Fibroblast of lung (primary cell): ENCODE measurements at regions not wholly inside any gene's neighbourhood (a gene's known extent, or its start where the extent isn't known, plus 50 kb on each side); places are given as distances from the start of the nearest gene placed in this dataset.

Experiments
- DNase-seq, 2 donors: peaks; one replicate each; pipeline versions ENCODE4 v3.0.0 to v3.0.0-alpha.2; 2010; ENCODE audit warnings: low read depth in 2 of 2
- H2AFZ ChIP-seq: 2 replicates; pipeline ENCODE4 v1.5.1; 2012; ENCODE audit warnings: low read length, control low read depth, inconsistent platforms
- H3K27ac ChIP-seq: 2 replicates; pipeline ENCODE4 v1.5.1; 2011; ENCODE audit warnings: low read length, control low read depth; ENCODE audit not compliant: insufficient read depth
- H3K27me3 ChIP-seq: 2 replicates; pipeline ENCODE4 v1.5.1; 2011; ENCODE audit warnings: mild to moderate bottlenecking, low read length; ENCODE audit not compliant: control insufficient read depth, insufficient read depth
- H3K36me3 ChIP-seq: 2 replicates; pipeline ENCODE4 v1.5.1; 2011; ENCODE audit warnings: low read length; ENCODE audit not compliant: control insufficient read depth, insufficient read depth
- H3K4me1 ChIP-seq: 2 replicates; pipeline ENCODE4 v1.5.1; 2011; ENCODE audit warnings: low read length; ENCODE audit not compliant: control insufficient read depth, insufficient read depth; ENCODE audit errors: extremely low read depth
- H3K4me2 ChIP-seq: 2 replicates; pipeline ENCODE4 v1.5.1; 2011; ENCODE audit warnings: low read length, control low read depth; ENCODE audit not compliant: insufficient read depth; ENCODE audit errors: extremely low read depth
- H3K4me3 ChIP-seq, 4 experiments: fragments of 200-600 bp in 1 of 4; sonication (generic) in 1 of 4; replicated peaks in 1 of 4; 2 replicates each; pipeline ENCODE4 v1.5.1; 2011 to 2016; ENCODE audit warnings: low read length in 4 of 4, low read depth in 3 of 4, mild to moderate bottlenecking in 3 of 4, control low read depth in 2 of 4, inconsistent platforms in 1 of 4, mixed read lengths in 1 of 4; ENCODE audit not compliant: insufficient read depth in 1 of 4; ENCODE audit errors: control extremely low read depth in 1 of 4
- H3K79me2 ChIP-seq: 2 replicates; pipeline ENCODE4 v1.5.1; 2012; ENCODE audit warnings: mild to moderate bottlenecking, low read length, inconsistent platforms; ENCODE audit not compliant: control insufficient read depth, insufficient read depth
- H3K9ac ChIP-seq: 2 replicates; pipeline ENCODE4 v1.5.1; 2011; ENCODE audit warnings: mild to moderate bottlenecking, low read length, control low read depth; ENCODE audit not compliant: insufficient read depth
- H3K9me3 ChIP-seq: 2 replicates; pipeline ENCODE4 v1.5.1; 2012; ENCODE audit warnings: low read depth, low read length; ENCODE audit not compliant: control insufficient read depth, insufficient read depth
- H4K20me1 ChIP-seq: 2 replicates; pipeline ENCODE4 v1.5.1; 2011; ENCODE audit warnings: low read length; ENCODE audit not compliant: control insufficient read depth, insufficient read depth; ENCODE audit errors: extremely low read depth
- CTCF ChIP-seq, 2 donors: IDR thresholded peaks in 1 of 2; conservative IDR thresholded peaks in 1 of 2; 1 replicate in 1 of 2; 2 replicates in 1 of 2; pipeline ENCODE4 v1.5.1; 2011 to 2012; ENCODE audit warnings: low read length in 2 of 2, control low read depth in 1 of 2, inconsistent platforms in 1 of 2, low read depth in 1 of 2, mild to moderate bottlenecking in 1 of 2
- EZH2 ChIP-seq: IDR thresholded peaks from 2 replicates; pipeline ENCODE4 v1.5.1; 2012; ENCODE audit warnings: low read length, control low read depth, mild to moderate bottlenecking; ENCODE audit errors: missing control alignments

GRCh38 chr12:54740882-54741281 lies 92.7 kb upstream of the DCD start:
- no peak overlapping the region for H3K4me3 ChIP-seq
- no peaks in the 10 kb centered on the region for H3K9me3 ChIP-seq
- DNase-seq, result no peak
- H3K79me2 ChIP-seq, result no peaks in the 10 kb centered on the region
- H2AFZ ChIP-seq, result no peak overlapping the region
- H3K4me2 ChIP-seq, result no peak overlapping the region
- H3K27me3 ChIP-seq, result no peaks in the 10 kb centered on the region
- no peaks in the 10 kb centered on the region for H3K36me3 ChIP-seq
- H4K20me1 ChIP-seq, result no peaks in the 10 kb centered on the region
- no peak overlapping the region for H3K9ac ChIP-seq
- no peak overlapping the region for H3K27ac ChIP-seq
- H3K4me1 ChIP-seq, result no peaks in the 10 kb centered on the region
- TF ChIP-seq EZH2, result no peak
- no peak for TF ChIP-seq CTCF (conservative IDR thresholded peaks at IDR 0.05 in 1 of 2, IDR thresholded peaks at IDR 0.05 in 1 of 2; ENCODE audit: low read depth in 1 of 2, low read length in 2 of 2)

DNA sequence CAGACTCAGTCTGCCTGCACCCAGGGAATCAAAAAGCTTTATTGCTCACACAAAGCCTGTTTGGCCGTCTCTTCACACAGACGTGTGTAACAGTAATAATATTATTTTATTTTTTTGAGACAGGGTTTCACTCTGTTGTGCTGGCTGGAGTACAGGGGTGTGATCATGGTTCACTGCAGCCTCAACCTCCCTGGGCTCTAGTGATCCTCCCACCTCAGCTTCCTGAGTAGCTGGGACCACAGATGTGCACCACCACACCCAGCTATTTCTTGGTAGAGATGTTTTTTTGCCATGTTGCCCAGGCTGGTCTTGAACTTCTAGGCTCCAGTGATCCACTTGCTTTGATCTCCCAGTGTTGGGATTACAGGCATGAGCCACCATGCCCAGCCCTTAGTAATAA lies 88.4 kb upstream of the DCD start:
- no peaks in the 10 kb centered on the region for H3K4me1 ChIP-seq
- H3K79me2 ChIP-seq, result no peaks in the 10 kb centered on the region
- H3K27ac ChIP-seq, result no peak overlapping the region
- no peaks in the 10 kb centered on the region for H3K27me3 ChIP-seq
- no peaks in the 10 kb centered on the region for H4K20me1 ChIP-seq
- no peak overlapping the region for H3K9ac ChIP-seq
- no peaks in the 10 kb centered on the region for H3K9me3 ChIP-seq
- H3K36me3 ChIP-seq, result no peaks in the 10 kb centered on the region
- H3K4me3 ChIP-seq, result no peak overlapping the region
- TF ChIP-seq CTCF (conservative IDR thresholded peaks at IDR 0.05 in 1 of 2, IDR thresholded peaks at IDR 0.05 in 1 of 2; ENCODE audit: low read depth in 1 of 2, low read length in 2 of 2) (no peak), EZH2 (no peak)
- no peak for DNase-seq
- H2AFZ ChIP-seq, result no peak overlapping the region
- H3K4me2 ChIP-seq, result no peak overlapping the region

DNA sequence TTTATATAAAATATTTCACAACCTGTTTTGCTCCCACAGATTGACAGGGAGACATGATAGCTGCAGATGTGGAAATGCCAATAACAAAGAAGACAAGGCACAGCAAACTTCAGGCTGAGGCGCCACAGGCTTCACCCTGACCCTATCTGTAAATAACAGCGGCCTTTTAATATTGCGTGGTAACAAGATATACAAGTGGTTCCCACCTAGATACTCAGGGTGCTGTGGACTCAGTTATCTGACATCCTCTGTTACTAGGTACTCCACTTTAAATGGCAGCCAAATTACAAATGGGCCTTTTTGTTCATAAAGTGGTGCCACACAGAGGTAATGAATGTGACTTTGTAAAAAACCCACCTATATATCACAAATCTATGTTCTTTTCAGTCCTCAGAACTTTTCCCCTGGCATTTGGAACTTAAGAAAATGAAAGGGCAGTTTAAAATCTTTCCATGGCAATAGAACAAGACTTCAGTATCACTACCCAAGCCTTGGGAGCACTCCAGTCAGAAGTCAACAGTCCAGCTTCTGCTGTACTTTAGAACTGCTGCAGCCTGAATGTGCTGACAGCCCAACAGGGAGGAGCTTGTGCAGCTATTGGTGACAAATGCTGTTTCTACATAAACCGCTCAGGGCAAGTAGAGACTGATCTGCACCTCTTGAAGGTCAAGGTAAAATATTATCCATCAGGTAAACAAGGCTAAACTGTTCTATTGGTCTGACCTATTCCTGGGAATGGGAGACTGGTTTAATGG lies 86.2 kb upstream of the DCD start:
- Histone ChIP-seq H3K4me1 (no peaks in the 10 kb centered on the region), H3K36me3 (no peaks in the 10 kb centered on the region), H4K20me1 (no peaks in the 10 kb centered on the region), H3K27ac (no peak overlapping the region), H3K9me3 (no peaks in the 10 kb centered on the region), H3K27me3 (no peaks in the 10 kb centered on the region), H3K79me2 (no peaks in the 10 kb centered on the region), H3K4me3 (no peak overlapping the region), H3K9ac (no peak overlapping the region), H2AFZ (no peak overlapping the region), H3K4me2 (no peak overlapping the region)
- no peak for DNase-seq
- TF ChIP-seq CTCF (conservative IDR thresholded peaks at IDR 0.05 in 1 of 2, IDR thresholded peaks at IDR 0.05 in 1 of 2; ENCODE audit: low read depth in 1 of 2, low read length in 2 of 2), result no peak
- no peak for TF ChIP-seq EZH2
